Keratinocyte (primary cell): ENCODE measurements at regions not wholly inside any gene's neighbourhood (a gene's known extent, or its start where the extent isn't known, plus 50 kb on each side); places are given as distances from the start of the nearest gene placed in this dataset.

Experiments
- DNase-seq: peaks from one replicate; pipeline ENCODE4 v3.0.0-alpha.2; 2011; ENCODE audit warnings: low read depth, missing footprints, low spot score
- FAIRE-seq: peaks from 2 replicates; lab custom pipeline; 2011; peaks lifted over from hg19 to GRCh38; lab: Jason Lieb, UNC
- H2AFZ ChIP-seq: 2 replicates; pipeline ENCODE4 v1.6.0; 2012; ENCODE audit warnings: low read length, control low read depth, inconsistent platforms; ENCODE audit not compliant: control insufficient read depth
- H3K27ac ChIP-seq: 2 replicates; pipeline ENCODE4 v1.5.1; 2011; ENCODE audit warnings: low read length; ENCODE audit not compliant: control insufficient read depth, insufficient read depth
- H3K27me3 ChIP-seq: 3 replicates; pipeline ENCODE4 v1.6.0; 2011; ENCODE audit warnings: low read length; ENCODE audit not compliant: control insufficient read depth, insufficient read depth; ENCODE audit errors: extremely low read depth
- H3K36me3 ChIP-seq, 2 experiments: 2 replicates in 1 of 2; 3 replicates in 1 of 2; pipeline ENCODE4 v1.5.1; 2011; ENCODE audit warnings: low read length in 2 of 2, mild to moderate bottlenecking in 1 of 2; ENCODE audit not compliant: control insufficient read depth in 2 of 2, insufficient read depth in 2 of 2; ENCODE audit errors: extremely low read depth in 1 of 2
- H3K4me1 ChIP-seq: 3 replicates; pipeline ENCODE4 v1.5.1; 2011; ENCODE audit warnings: low read length; ENCODE audit not compliant: control insufficient read depth, insufficient read depth; ENCODE audit errors: extremely low read depth
- H3K4me2 ChIP-seq: 3 replicates; pipeline ENCODE4 v1.6.0; 2011; ENCODE audit warnings: low read depth, low read length; ENCODE audit not compliant: control insufficient read depth, insufficient read depth; ENCODE audit errors: extremely low read depth
- H3K4me3 ChIP-seq, 3 experiments: fragments of 200-600 bp in 1 of 3; sonication (generic) in 1 of 3; 2 replicates in 2 of 3; 3 replicates in 1 of 3; pipeline ENCODE4 v1.5.1; 2011 to 2016; ENCODE audit warnings: low read length in 3 of 3, mild to moderate bottlenecking in 3 of 3, control low read depth in 2 of 3, inconsistent platforms in 1 of 3, low read depth in 1 of 3, mixed read lengths in 1 of 3, mixed run types in 1 of 3, moderate library complexity in 1 of 3; ENCODE audit not compliant: control insufficient read depth in 2 of 3, insufficient read depth in 2 of 3; ENCODE audit errors: extremely low read depth in 1 of 3
- H3K79me2 ChIP-seq: 2 replicates; pipeline ENCODE4 v1.6.0; 2012; ENCODE audit warnings: low read length; ENCODE audit not compliant: control insufficient read depth, insufficient read depth
- H3K9ac ChIP-seq: 3 replicates; pipeline ENCODE4 v1.6.0; 2011; ENCODE audit warnings: low read length; ENCODE audit not compliant: control insufficient read depth, insufficient read depth; ENCODE audit errors: extremely low read depth
- H3K9me1 ChIP-seq: 3 replicates; pipeline ENCODE4 v1.6.0; 2011; ENCODE audit warnings: low read length; ENCODE audit not compliant: control insufficient read depth, insufficient read depth; ENCODE audit errors: extremely low read depth
- H3K9me3 ChIP-seq: 2 replicates; pipeline ENCODE4 v1.5.1; 2012; ENCODE audit warnings: low read depth, low read length; ENCODE audit not compliant: control insufficient read depth
- H4K20me1 ChIP-seq: 3 replicates; pipeline ENCODE4 v1.6.0; 2011; ENCODE audit warnings: low read length; ENCODE audit not compliant: control insufficient read depth, insufficient read depth; ENCODE audit errors: extremely low read depth
- CTCF ChIP-seq, 3 experiments: IDR thresholded peaks in 1 of 3; conservative IDR thresholded peaks in 1 of 3; optimal IDR thresholded peaks in 1 of 3; 2 replicates in 2 of 3; 3 replicates in 1 of 3; pipeline versions ENCODE3 to v1.5.1; 2011; ENCODE audit warnings: low read length in 3 of 3, mild to moderate bottlenecking in 3 of 3, moderate library complexity in 2 of 3, control low read depth in 1 of 3, inconsistent platforms in 1 of 3; ENCODE audit not compliant: insufficient read depth in 2 of 3; ENCODE audit errors: extremely low read depth in 1 of 3
- EZH2 ChIP-seq: IDR thresholded peaks from one replicate; pipeline ENCODE4 v1.6.1; 2012; ENCODE audit warnings: inconsistent platforms, mild to moderate bottlenecking, low read length, moderate library complexity
- dilution Hi-C: fragments of 300-500 bp; cut with MboI; formaldehyde crosslinking; loops from one replicate; pipeline ENCODE4 v1.7.0; 2020; ENCODE audit warnings: low sequenced_read_pairs; ENCODE audit not compliant: extremely low pct_ligation_motif_present

- H3K9me1 ChIP-seq: no peaks in the 10 kb centered on the region
- H3K4me1 ChIP-seq: no peaks in the 10 kb centered on the region
- H2AFZ ChIP-seq: no peak overlapping the region
- no peaks in the 10 kb centered on the region for H3K36me3 ChIP-seq
- H4K20me1 ChIP-seq: no peaks in the 10 kb centered on the region
- H3K9ac ChIP-seq: no peak overlapping the region
- no peaks in the 10 kb centered on the region for H3K27me3 ChIP-seq
- no peaks in the 10 kb centered on the region for H3K79me2 ChIP-seq
- H3K4me3 ChIP-seq: no peak overlapping the region
- dilution Hi-C loops: no loop called here
- no peak for TF ChIP-seq EZH2
- TF ChIP-seq CTCF (optimal IDR thresholded peaks at IDR 0.05 in 1 of 3, IDR thresholded peaks at IDR 0.05 in 1 of 3, conservative IDR thresholded peaks at IDR 0.05 in 1 of 3; ENCODE audit: extremely low read depth in 1 of 3, insufficient read depth in 2 of 3, low read length in 3 of 3): no peak
- no peak overlapping the region for H3K4me2 ChIP-seq
- FAIRE-seq: no peak
- no peak overlapping the region for H3K27ac ChIP-seq
- no peak for DNase-seq
- H3K9me3 ChIP-seq: no peaks in the 10 kb centered on the region
These were observed 370.7 kb upstream of the MGMT start for GRCh38 chr10:129096065-129096984.

- TF ChIP-seq CTCF (optimal IDR thresholded peaks at IDR 0.05 in 1 of 3, IDR thresholded peaks at IDR 0.05 in 1 of 3, conservative IDR thresholded peaks at IDR 0.05 in 1 of 3; ENCODE audit: extremely low read depth in 1 of 3, insufficient read depth in 2 of 3, low read length in 3 of 3) (no peak), EZH2 (no peak)
- H3K4me3 ChIP-seq: no peak overlapping the region
- dilution Hi-C loops: no loop called here
- H3K36me3 ChIP-seq: no peaks in the 10 kb centered on the region
- DNase-seq (no peak), FAIRE-seq (no peak)
- H4K20me1 ChIP-seq: no peaks in the 10 kb centered on the region
- no peak overlapping the region for H3K27ac ChIP-seq
- H3K79me2 ChIP-seq: no peaks in the 10 kb centered on the region
- no peak overlapping the region for H3K9ac ChIP-seq
- H3K9me1 ChIP-seq: no peaks in the 10 kb centered on the region
- no peaks in the 10 kb centered on the region for H3K27me3 ChIP-seq
- no peak overlapping the region for H3K4me2 ChIP-seq
- H3K9me3 ChIP-seq: no peaks in the 10 kb centered on the region
- H3K4me1 ChIP-seq: no peaks in the 10 kb centered on the region
- H2AFZ ChIP-seq: no peak overlapping the region
These were observed 369.2 kb upstream of the MGMT start for GRCh38 chr10:129097776-129098330.
